ENCODE measurements at regions not wholly inside any gene's neighbourhood (a gene's known extent, or its start where the extent isn't known, plus 50 kb on each side); places are given as distances from the start of the nearest gene placed in this dataset.

GRCh38 chr10:118927321-118927720 is 102.2 kb upstream of the NANOS1 start:
- no peak for TF ChIP-seq CTCF (IDR thresholded peaks at IDR 0.05)
- no peak for TF ChIP-seq POLR2A (IDR thresholded peaks at IDR 0.05)
